ENCODE measurements at regions not wholly inside any gene's neighbourhood (a gene's known extent, or its start where the extent isn't known, plus 50 kb on each side); places are given as distances from the start of the nearest gene placed in this dataset.

DNA sequence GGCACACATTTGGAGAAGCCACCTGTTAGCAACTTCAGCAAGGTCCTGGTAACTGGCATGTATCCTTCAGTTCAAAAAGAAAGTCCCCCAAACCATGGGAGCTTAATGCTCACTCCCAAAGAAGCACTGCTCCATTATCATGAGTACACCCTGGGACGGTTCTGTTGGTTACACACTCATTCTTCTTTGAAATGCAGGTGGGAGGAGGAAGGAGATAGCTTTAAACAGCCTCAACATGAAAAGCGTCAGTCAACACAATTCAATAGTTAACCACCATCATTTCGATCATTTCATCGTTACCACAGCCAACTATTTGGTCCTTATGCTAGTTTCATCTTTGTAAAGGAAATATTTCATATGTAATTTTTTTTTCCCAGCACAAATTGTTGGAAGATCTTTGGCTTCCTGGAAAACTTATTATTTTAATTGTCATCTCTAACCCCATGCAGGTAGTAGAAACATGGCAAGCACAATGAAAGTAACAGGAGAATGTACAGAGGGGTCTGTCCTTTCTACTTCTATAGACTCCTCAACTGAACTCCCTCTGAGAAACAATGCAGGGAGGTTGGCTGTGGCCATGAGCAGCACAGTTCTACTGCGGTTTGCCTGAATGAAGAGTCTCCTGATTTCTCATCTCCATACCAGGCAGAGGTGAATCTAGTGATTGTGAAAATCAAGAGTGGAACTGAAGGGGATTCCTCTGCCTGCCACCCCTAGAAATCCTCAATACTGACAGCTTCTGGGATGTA lies 196.4 kb upstream of the FOXN3 start:
- TF ChIP-seq, protein P1, sequence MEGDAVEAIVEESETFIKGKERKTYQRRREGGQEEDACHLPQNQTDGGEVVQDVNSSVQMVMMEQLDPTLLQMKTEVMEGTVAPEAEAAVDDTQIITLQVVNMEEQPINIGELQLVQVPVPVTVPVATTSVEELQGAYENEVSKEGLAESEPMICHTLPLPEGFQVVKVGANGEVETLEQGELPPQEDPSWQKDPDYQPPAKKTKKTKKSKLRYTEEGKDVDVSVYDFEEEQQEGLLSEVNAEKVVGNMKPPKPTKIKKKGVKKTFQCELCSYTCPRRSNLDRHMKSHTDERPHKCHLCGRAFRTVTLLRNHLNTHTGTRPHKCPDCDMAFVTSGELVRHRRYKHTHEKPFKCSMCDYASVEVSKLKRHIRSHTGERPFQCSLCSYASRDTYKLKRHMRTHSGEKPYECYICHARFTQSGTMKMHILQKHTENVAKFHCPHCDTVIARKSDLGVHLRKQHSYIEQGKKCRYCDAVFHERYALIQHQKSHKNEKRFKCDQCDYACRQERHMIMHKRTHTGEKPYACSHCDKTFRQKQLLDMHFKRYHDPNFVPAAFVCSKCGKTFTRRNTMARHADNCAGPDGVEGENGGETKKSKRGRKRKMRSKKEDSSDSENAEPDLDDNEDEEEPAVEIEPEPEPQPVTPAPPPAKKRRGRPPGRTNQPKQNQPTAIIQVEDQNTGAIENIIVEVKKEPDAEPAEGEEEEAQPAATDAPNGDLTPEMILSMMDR (IDR thresholded peaks at IDR 0.05; ENCODE audit: control insufficient read depth, extremely low read depth, insufficient read depth) = no peak
- H3K4me3 ChIP-seq (ENCODE audit: low read depth, low read length) = no peak overlapping the region
- no peak for DNase-seq (ENCODE audit: low read depth)

DNA sequence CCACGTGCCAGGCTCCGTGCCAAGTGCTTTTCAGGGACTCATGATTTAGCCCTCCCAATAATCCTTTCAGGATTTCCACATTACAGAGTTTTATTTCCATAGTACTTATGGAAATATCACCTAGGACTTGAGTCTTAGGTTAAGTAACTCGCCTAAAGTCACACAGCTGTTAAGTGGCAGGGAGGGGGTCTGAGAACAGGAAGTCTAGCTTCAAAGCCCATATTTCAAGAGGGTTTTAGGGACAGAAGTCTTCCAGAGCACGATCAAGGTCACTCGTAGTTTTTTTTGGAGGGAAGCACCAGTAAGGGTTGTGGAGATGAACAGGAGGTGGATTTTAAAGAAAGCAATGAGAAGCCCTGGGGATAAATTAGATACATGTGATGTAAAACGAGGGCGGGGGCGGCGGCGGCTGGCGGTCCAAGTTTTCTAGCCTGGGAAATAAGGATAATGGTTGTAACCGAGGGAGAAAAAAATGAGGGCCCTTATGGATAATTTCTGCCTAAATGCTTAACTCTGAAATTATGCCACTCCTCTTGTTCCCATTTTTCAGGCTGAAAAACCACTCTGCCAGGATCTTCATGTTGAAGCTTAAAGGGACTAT lies 192.6 kb upstream of the FOXN3 start:
- TF ChIP-seq, protein P1 (IDR thresholded peaks at IDR 0.05; ENCODE audit: control insufficient read depth, extremely low read depth, insufficient read depth) = no peak

DNA sequence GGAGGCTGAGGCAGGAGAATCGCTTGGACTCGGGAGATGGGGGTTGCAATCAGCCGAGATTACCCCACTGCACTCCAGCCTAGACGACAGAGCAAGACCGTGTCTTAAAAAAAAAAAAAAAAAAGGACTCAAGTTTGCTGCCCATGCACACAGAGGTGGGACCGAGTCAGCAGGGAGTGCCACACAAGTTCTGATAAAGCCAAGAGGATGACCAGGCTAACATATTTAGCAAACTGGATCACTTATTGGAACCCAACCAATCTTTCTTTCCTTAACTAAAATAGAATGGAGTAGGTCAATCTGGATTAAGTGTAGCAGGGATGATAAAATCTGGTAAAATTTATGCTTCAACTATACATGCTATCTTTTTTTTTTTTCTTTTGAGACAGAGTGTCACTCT lies 190.4 kb upstream of the FOXN3 start:
- TF ChIP-seq, protein P1 (IDR thresholded peaks at IDR 0.05; ENCODE audit: control insufficient read depth, extremely low read depth, insufficient read depth) = no peak
- DNase-seq (ENCODE audit: low read depth) = no peak
- H3K4me3 ChIP-seq (ENCODE audit: low read depth, low read length) = no peak overlapping the region

More for the DNA sequence above, 192.6 kb upstream of the FOXN3 start:
- H3K4me3 ChIP-seq (ENCODE audit: low read depth, low read length) = no peak overlapping the region
- DNase-seq (ENCODE audit: low read depth) = no peak

DNA sequence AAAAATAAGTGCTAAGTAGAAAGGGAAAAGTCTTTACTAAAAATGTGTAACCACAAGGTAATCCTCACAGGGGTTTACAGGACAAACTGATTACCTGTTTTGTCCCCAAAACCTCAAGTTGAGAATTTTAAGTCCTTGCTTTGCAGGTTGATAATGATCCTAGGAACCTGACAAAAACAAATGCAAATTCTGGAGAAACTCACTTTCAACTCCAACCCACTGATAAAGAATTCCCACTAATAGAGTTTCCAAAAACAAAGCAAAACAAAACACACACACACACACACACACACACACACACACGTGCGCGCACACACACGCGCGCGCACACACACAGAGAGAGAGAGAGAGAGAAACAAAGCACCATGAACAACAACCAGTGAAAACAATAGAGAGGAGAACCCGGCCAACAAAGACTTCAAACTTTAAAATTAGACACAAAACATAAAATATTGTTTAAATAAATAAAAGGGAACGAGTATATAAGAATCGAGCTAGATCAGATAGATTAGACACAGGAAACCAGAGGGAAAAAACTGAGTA lies 187.0 kb upstream of the FOXN3 start:
- TF ChIP-seq, protein P1 (IDR thresholded peaks at IDR 0.05; ENCODE audit: control insufficient read depth, extremely low read depth, insufficient read depth) = no peak
- no peak overlapping the region for H3K4me3 ChIP-seq (ENCODE audit: low read depth, low read length)
- no peak for DNase-seq (ENCODE audit: low read depth)

DNA sequence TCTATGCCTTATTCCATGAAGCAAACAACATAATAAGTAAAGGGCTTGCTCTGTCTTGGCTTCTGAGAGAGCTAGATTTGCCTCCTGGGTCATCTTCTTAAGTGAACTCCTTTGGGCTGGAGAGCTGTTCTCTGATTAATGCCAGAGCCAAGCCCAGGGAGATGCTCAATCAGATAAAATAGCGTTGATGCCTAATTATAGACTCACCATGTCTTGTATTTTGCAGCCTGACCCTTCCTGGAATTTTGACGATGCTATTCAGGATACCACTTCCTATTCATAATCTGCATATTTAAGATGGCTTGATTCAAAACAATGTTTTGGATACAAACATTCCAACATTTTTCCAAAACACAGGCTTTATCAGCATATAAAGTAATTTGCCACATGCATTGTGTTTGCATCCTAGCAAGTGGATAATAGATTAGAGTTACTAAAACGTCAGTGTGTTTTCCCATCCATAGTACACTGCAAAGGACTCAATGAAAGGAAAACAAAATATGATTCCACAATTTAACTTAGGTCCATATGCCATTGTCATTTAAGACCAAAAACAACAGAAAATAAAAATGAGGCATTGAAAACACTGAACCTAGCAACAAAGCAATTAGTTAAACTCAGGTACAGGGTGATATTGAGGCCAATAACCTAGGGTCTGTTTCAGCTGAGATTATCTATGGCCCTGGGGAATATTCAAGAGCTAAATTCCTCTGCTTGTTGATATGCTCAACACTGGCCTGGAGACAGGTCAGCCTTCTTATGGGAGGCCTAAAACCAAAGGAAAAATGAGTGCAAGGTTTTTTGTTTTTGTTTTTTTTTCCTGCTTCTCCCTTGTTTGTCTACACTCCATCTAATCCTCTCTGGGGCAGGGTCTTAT lies 184.2 kb upstream of the FOXN3 start:
- TF ChIP-seq, protein P1 (IDR thresholded peaks at IDR 0.05; ENCODE audit: control insufficient read depth, extremely low read depth, insufficient read depth) = no peak
- no peak overlapping the region for H3K4me3 ChIP-seq (ENCODE audit: low read depth, low read length)
- DNase-seq (ENCODE audit: low read depth) = no peak

DNA sequence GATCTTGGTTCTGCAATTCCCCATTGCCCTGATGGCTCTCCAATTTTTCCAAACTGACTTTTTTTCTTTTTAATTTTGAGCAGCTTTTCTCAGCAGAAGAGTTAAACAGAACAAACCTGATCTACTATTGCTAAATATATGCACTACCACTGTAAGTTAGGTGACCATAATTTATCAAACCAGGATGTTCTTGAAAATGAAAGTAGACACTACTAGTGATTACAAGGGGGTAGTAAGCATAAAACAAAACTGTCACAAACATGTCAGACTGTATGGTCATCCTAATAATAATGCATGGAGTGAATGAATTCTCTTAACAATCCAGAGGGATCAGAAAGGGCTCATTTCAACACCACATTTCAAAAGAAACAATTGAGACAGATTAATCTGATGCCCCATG lies 183.0 kb upstream of the FOXN3 start:
- no peak overlapping the region for H3K4me3 ChIP-seq (ENCODE audit: low read depth, low read length)
- DNase-seq (ENCODE audit: low read depth) = no peak
- TF ChIP-seq, protein P1 (IDR thresholded peaks at IDR 0.05; ENCODE audit: control insufficient read depth, extremely low read depth, insufficient read depth) = no peak
